NCI-H2107 treated with DMSO at 0.1 percent for 48 hours (cell line): ENCODE measurements at regions not wholly inside any gene's neighbourhood (a gene's known extent, or its start where the extent isn't known, plus 50 kb on each side); places are given as distances from the start of the nearest gene placed in this dataset.
"Not testable (repeated sequence)": the region's sequence is repeated elsewhere in the genome, so short reads cannot be mapped to it uniquely, and the experiment has no call there.

Experiments
- DNase-seq: peaks from one replicate; lab custom pipeline; 2025; ENCODE audit not compliant: unreplicated experiment; lab: John Stamatoyannopoulos, UW

- DNase-seq = no peak
Measured at GRCh38 chr1:198809247-198809646, 170.4 kb downstream of the PTPRC start.

GRCh38 chr1:198811449-198811848 is 172.6 kb downstream of the PTPRC start:
- no peak for DNase-seq

GRCh38 chr1:198823626-198824025 is 184.8 kb downstream of the PTPRC start:
- DNase-seq = no peak

DNA sequence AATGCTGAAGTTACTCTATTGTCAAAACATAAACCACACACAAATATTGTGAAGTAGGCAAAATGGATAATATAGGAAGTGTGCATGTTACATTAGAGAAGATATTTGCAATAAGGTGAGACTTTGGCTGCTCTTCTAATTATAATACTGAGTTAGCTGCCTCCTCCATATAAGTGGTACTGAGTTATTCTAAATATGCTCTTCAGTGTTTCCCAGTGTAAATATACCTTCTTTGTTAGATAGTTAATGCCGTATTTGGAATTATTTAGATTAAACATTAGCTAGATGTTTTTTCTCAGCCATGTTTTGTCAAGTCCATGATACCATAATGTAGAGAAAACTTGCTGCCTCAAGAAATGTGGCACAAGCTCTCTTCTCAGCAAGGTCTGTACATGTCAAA is 186.4 kb downstream of the PTPRC start:
- DNase-seq = no peak

- no peak for DNase-seq
Measured at GRCh38 chr1:198829356-198829755, 190.5 kb downstream of the PTPRC start.

DNA sequence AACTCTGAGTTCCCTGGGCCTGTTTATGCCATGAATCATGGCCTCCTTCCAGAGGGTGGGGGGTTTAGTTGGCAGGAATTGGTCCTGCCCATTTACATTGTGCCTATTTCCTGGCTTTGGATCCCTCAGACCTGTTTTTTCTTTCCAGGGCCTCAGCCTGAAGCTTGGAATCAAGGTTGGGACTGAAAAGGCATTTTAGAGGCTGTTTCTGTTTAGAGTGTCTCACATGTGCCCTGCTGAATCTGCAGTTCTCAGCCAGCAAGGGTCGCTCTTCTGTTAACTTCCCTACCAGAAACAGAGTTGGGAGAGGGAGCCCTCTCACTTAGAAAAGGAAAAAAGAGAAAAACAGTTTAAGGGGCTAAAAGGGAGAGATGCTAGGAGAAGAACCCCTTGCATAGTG is 191.1 kb downstream of the PTPRC start:
- DNase-seq = no peak

- no peak for DNase-seq
Measured at GRCh38 chr1:198830412-198830811, 191.6 kb downstream of the PTPRC start.

GRCh38 chr1:198833706-198834503 is 195.1 kb downstream of the PTPRC start:
- no peak for DNase-seq

- no peak for DNase-seq
Measured at GRCh38 chr1:198837278-198838021, 198.6 kb downstream of the PTPRC start.

GRCh38 chr1:198838022-198838342 is 199.1 kb downstream of the PTPRC start:
- no peak for DNase-seq

GRCh38 chr1:198841477-198841876 is 202.6 kb downstream of the PTPRC start:
- no peak for DNase-seq

GRCh38 chr1:198842686-198843085 is 203.8 kb downstream of the PTPRC start:
- DNase-seq = no peak

DNA sequence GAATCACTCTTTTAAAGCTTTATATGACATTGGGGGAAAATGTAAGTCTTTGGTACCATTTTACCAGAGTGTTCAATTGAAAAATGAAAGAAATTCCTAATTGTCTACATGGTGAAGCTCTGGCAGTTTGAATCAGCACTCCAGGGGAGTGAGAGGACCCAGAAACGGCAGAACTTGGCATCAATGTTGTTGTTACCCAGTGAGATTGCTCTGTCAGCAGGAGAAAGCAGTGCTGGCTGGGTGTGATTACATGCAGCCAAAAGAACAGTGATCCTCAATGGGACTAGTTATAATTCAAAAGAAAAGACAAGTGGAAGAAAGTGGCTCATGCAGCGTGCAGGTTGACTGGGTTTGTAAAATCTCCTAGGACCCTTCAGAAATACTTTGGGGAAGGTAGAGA is 206.4 kb downstream of the PTPRC start:
- no peak for DNase-seq

DNA sequence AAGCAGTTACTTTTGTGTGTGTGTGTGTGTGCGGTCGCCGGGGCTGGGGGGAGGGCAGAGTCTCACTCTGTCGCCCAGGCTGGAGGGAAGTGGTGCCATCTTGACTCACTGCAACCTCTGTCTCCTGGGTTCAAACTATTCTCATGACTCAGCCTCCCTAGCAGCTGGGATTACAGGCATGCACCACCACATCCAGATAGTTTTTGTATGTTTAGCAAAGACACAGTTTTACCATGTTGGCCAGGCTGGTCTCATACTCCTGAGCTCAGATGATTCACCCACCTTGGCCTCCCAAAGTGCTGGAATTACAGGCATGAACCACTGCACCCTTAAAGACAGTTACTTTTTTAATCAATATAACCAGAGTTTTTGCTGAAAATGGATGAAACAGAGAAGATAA is 207.0 kb downstream of the PTPRC start:
- DNase-seq = no peak

- DNase-seq = no peak
Measured at GRCh38 chr1:198846556-198846955, 207.7 kb downstream of the PTPRC start.

DNA sequence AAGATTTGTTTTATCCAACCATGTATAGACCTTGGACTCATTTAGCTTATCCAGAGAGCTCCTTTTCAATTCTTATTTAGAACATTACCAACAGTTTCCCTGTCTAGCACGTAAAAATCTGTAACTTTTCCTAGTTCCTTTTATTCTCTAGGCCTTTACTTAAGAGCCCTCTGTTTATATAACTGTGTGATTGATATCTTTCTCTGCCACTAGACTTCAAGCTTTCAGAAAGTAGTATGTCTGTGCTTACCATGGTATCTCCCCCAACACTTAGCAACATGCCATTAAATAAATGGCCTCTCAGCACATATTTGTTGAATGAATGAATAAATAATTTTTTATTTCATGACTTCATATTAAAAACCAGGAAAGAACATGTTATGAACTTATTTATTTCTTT is 209.4 kb downstream of the PTPRC start:
- no peak for DNase-seq

DNA sequence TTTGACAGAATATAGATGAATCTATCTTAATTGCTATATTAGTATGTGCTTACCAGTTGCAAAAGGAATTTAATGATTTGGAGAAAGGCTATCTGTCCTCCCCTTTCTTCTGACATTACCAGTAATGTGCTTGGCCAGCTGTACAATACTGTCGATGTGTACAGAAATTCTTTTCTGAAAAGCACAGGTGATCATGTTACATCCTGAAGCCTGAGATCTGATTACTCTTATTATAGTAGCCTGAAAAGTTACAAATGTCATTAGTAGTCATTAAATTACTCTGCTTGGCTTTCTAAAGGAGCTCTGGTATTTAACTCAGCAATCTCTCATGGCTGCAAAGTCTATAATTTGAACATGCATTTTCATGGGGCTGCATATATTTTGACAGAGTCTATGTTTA is 209.8 kb downstream of the PTPRC start:
- DNase-seq = peak; percentile 79

- no peak for DNase-seq
Measured at GRCh38 chr1:198849093-198849492, 210.3 kb downstream of the PTPRC start.

DNA sequence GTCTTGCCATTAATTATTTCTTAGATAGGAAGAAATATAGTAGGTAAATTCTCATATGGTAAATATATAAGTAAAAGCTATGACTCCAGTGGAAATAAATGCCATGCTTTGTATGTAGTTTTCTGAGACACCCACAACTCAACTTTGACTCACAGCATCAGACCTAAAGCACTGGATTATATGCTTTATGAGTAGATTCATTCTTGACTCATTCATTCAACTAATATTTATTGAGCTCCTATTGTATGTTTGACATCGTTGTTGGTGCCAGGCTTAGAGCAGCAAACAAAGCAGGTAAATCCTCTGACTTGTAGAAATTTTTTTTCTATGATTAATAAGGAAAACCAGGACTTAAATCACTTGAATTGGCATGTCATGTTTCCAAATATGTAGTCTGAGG is 211.4 kb downstream of the PTPRC start:
- DNase-seq = no peak

DNA sequence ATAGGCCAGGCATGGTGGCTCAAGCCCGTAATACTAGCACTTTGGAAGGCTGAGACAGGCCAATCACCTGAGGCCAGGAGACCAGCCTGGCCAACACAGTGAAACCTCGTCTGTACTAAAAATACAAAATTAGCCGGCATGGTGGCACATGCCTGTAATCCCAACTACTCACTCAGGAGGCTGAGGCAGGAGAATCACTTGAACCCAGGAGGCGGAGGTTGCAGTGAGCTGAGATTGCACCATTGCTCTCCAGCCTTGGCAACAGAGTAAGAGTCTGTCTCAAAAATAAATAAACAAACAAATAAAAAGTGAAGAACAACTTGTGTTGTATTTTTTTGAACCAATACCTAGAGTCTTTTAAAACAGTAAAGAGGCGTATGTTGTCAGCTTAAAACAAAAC is 212.1 kb downstream of the PTPRC start:
- DNase-seq = not testable (repeated sequence)

- no peak for DNase-seq
Measured at GRCh38 chr1:198856601-198857000, 217.8 kb downstream of the PTPRC start.

GRCh38 chr1:198858033-198858432 is 219.2 kb downstream of the PTPRC start:
- DNase-seq = peak; percentile 47

DNA sequence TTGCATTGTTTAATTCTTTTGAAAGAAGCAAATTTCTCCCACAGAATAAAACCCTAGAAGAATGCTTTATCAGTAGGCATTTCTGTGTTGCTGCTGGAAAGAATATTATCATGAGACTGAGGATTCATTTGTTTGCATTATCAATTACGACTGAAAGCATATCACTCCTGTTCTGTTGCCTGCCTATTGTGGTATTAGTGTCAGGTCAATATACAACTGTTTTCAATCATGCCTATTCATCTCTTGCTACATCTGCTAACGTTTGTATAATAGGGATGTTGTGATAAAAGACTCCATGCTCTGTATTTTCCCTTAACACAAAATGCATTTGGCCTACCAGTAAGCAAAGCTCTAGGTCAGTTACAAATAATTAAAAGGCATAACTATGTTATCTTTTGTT is 221.5 kb downstream of the PTPRC start:
- peak; percentile 23 for DNase-seq
